Thoracic aorta (tissue), 2 donors: ENCODE measurements at regions not wholly inside any gene's neighbourhood (a gene's known extent, or its start where the extent isn't known, plus 50 kb on each side); places are given as distances from the start of the nearest gene placed in this dataset.

Experiments
- ATAC-seq: fragments of 150-250 bp; one replicate; pipeline ENCODE4 v1.8.0; 2017; ENCODE audit warnings: low read depth; ENCODE audit not compliant: insufficient number of reproducible peaks, low FRiP score
- DNase-seq: peaks from one replicate; pipeline ENCODE4 v3.0.0-alpha.2; 2020; ENCODE audit warnings: low spot score
- H3K27ac ChIP-seq, 2 donors: fragments of 200-600 bp; sonication (generic); 1 replicate in 1 of 2; 2 replicates in 1 of 2; pipeline ENCODE4 v1.5.1; 2016; ENCODE audit warnings: mild to moderate bottlenecking in 2 of 2, moderate library complexity in 2 of 2
- H3K27me3 ChIP-seq: fragments of 200-600 bp; sonication (generic); replicated peaks from 2 replicates; pipeline ENCODE4 v1.6.0; 2016; ENCODE audit warnings: mild to moderate bottlenecking; ENCODE audit not compliant: insufficient read depth
- H3K36me3 ChIP-seq: fragments of 200-600 bp; sonication (generic); one replicate; pipeline ENCODE4 v1.5.1; 2016
- H3K4me1 ChIP-seq, 2 donors: fragments of 200-600 bp; sonication (generic); 1 replicate in 1 of 2; 2 replicates in 1 of 2; pipeline versions ENCODE4 v1.5.1 to v1.6.0; 2016; ENCODE audit warnings: low read depth in 2 of 2, mild to moderate bottlenecking in 1 of 2; ENCODE audit not compliant: control insufficient read depth in 1 of 2
- H3K4me3 ChIP-seq: fragments of 200-600 bp; sonication (generic); 2 replicates; pipeline ENCODE4 v1.5.1; 2016; ENCODE audit warnings: mild to moderate bottlenecking
- H3K9me3 ChIP-seq: fragments of 200-600 bp; sonication (generic); 2 replicates; pipeline ENCODE4 v1.5.1; 2016
- TF ChIP-seq, protein P1 (sequence below): fragments of 200-600 bp; sonication (generic); IDR thresholded peaks from one replicate; pipeline ENCODE4 v1.5.1; 2019; ENCODE audit warnings: antibody characterized with exemption

DNA sequence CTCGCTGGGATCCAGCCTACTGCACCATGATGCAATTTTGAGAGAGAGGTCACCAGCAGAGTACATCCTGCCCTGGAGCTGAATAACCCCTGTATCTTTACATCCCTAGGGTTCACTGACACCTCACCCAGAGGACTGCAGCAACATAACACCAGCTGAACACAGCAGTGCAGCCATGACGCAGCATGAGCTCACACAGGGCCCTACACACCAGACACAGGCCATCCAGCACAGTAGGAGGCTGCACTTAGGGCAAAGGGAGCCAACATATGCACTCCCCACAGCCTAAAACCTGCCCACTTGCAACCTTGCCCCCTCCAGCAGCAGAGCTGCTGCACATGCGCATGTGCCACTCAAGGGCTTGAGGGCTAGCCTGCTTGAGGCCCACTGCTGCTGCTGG is 157.3 kb upstream of the SMARCA2 start:
- TF ChIP-seq, protein P1, sequence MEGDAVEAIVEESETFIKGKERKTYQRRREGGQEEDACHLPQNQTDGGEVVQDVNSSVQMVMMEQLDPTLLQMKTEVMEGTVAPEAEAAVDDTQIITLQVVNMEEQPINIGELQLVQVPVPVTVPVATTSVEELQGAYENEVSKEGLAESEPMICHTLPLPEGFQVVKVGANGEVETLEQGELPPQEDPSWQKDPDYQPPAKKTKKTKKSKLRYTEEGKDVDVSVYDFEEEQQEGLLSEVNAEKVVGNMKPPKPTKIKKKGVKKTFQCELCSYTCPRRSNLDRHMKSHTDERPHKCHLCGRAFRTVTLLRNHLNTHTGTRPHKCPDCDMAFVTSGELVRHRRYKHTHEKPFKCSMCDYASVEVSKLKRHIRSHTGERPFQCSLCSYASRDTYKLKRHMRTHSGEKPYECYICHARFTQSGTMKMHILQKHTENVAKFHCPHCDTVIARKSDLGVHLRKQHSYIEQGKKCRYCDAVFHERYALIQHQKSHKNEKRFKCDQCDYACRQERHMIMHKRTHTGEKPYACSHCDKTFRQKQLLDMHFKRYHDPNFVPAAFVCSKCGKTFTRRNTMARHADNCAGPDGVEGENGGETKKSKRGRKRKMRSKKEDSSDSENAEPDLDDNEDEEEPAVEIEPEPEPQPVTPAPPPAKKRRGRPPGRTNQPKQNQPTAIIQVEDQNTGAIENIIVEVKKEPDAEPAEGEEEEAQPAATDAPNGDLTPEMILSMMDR, result no peak
- no peak for ATAC-seq
- H3K27ac ChIP-seq, result no peak overlapping the region
- no peaks in the 10 kb centered on the region for H3K27me3 ChIP-seq
- H3K4me1 ChIP-seq, result no peaks in the 10 kb centered on the region
- no peak overlapping the region for H3K4me3 ChIP-seq
- DNase-seq, result no peak
- H3K36me3 ChIP-seq, result no peaks in the 10 kb centered on the region
- H3K9me3 ChIP-seq, result peaks cover 5% of the 10 kb centered on the region

DNA sequence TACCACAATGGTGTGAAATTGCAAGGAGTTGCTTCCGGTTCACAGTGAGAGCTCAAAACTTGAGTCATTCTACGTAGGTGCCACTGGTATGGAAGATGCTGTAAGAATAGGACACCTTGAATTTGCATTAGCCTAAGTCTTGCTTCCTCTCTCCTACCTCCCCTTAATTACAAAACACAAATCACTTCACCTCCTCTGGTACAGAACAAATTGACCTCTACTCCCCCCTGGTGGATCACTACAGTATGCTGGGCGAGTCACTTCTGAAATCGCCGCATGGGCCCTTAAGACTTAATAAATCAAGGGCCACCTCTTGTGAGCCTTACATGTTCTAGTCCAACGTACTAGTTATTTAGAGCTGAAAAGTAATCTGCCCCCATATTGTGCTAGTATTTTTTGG is 145.3 kb upstream of the SMARCA2 start:
- Histone ChIP-seq H3K4me3 (no peak overlapping the region), H3K9me3 (no peaks in the 10 kb centered on the region), H3K27me3 (no peaks in the 10 kb centered on the region), H3K4me1 (no peaks in the 10 kb centered on the region), H3K36me3 (no peaks in the 10 kb centered on the region), H3K27ac (no peak overlapping the region)
- TF ChIP-seq, protein P1, result no peak
- ATAC-seq, result no peak
- no peak for DNase-seq

DNA sequence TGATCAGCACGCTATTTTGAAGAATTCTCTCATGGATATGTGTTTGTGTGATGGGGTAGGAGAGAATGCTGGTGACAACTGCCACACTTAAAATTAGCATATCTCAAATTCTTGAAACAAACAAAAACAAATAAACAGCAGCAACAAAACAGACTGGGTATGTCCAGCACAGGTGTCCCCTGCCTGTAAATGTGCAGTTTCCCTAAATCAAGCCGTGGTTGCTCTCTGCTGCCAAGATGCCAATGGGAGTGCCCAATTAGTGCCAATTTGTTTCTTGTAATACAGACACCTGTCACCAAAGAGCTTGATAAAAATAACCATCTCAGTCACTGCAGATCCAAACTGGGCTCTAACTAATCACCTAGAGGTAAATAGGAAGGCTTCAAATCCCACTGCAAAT is 144.2 kb upstream of the SMARCA2 start:
- TF ChIP-seq, protein P1, result no peak
- no peaks in the 10 kb centered on the region for H3K4me1 ChIP-seq

DNA sequence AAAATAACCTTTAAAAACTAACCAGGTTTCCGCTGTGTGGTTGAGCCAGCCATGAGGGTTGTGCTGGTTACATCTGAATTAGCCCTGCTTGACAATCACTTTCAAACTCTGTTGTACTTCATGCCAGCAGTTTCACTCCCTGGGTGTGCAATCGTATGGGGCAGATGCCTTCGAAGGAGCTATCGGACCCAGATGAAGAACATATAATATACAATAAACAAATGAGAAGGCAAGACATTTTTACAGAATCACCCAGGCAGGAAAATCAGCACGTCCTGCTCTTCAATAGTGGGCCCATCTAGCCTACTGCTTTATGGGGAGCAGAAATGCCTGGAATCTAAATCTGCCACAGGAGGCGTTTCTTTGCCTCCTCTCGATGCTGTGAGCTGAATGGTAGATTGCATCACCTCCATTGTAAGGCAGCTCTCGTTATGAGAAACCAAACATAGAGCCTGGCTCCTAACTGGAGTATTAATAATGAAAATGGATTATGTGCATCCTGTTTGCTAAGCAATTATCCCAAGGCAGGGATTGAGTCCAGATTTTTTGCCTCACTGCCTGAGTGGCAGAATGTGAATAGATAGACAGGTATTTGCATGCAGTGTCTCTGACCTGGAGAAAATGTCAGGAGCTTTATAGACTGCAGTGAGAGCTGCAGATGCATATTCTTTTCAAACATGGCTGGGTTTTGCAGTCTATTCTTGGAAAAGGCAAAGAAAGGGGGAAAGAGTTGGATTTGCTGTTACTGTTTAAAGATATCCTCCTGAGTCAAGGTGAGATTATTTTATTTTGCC is 143.3 kb upstream of the SMARCA2 start:
- Histone ChIP-seq H3K27me3 (no peaks in the 10 kb centered on the region), H3K4me1 (no peaks in the 10 kb centered on the region), H3K36me3 (no peaks in the 10 kb centered on the region), H3K4me3 (no peak overlapping the region), H3K27ac (no peak overlapping the region), H3K9me3 (no peaks in the 10 kb centered on the region)
- DNase-seq (no peak), ATAC-seq (no peak)
- TF ChIP-seq, protein P1, result no peak

More for the DNA sequence above, 144.2 kb upstream of the SMARCA2 start:
- DNase-seq, result no peak
- Histone ChIP-seq H3K9me3 (no peaks in the 10 kb centered on the region), H3K27ac (no peak overlapping the region), H3K4me3 (no peak overlapping the region), H3K36me3 (no peaks in the 10 kb centered on the region), H3K27me3 (no peaks in the 10 kb centered on the region)
- ATAC-seq, result no peak

DNA sequence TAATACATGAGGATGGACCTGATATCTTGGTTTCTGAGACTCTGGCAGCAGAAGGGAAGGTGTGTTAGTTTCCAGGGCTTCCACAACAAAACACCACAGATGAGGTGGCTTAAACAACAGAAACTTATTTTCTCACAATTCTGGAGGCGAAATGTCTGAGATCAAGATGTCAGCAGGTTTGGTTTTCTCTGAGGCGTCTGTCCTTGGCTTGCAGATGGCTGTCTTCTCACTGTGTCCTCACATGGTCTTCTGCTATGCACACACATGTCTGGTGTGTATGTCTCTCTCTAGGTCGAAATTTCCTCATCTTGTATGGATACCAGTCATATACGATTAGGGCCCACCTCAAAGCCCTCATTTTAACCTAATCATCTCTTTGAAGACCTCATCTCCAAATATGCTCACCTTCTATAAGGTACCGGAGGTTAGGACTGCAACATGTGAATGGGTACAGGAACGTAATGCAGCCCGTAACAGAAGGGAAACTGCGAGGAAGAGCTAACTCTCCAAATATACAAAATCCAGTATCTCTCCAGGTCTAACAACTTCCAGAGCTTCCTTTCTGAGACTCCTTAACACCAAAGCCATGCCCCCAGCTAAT is 139.8 kb upstream of the SMARCA2 start:
- Histone ChIP-seq H3K27me3 (no peaks in the 10 kb centered on the region), H3K27ac (no peak overlapping the region), H3K4me1 (no peaks in the 10 kb centered on the region), H3K36me3 (no peaks in the 10 kb centered on the region), H3K9me3 (no peaks in the 10 kb centered on the region), H3K4me3 (no peak overlapping the region)
- DNase-seq (no peak), ATAC-seq (no peak)
- TF ChIP-seq, protein P1, result no peak
